Astrocyte (in vitro differentiated cells and primary cell): ENCODE measurements at regions not wholly inside any gene's neighbourhood (a gene's known extent, or its start where the extent isn't known, plus 50 kb on each side); places are given as distances from the start of the nearest gene placed in this dataset.

Experiments used
- DNase-seq: peaks from one replicate; pipeline ENCODE4 v3.0.0-alpha.2; 2010; ENCODE audit warnings: low read depth
- FAIRE-seq: peaks from 2 replicates; lab custom pipeline; 2011; peaks lifted over from hg19 to GRCh38; lab: Jason Lieb, UNC
- H2AFZ ChIP-seq: 2 replicates; pipeline ENCODE4 v1.6.0; 2012; ENCODE audit warnings: low read depth, low read length, inconsistent platforms
- H3K27ac ChIP-seq: 2 replicates; pipeline ENCODE4 v1.5.1; 2011; ENCODE audit warnings: low read depth, low read length, inconsistent platforms
- H3K27me3 ChIP-seq: 2 replicates; pipeline ENCODE4 v1.6.0; 2011; ENCODE audit warnings: low read length, inconsistent platforms; ENCODE audit not compliant: insufficient read depth
- H3K36me3 ChIP-seq: 2 replicates; pipeline ENCODE4 v1.5.1; 2011; ENCODE audit warnings: low read length, inconsistent platforms; ENCODE audit not compliant: insufficient read depth
- H3K4me1 ChIP-seq: 2 replicates; pipeline ENCODE4 v1.5.1; 2011; ENCODE audit warnings: low read length, inconsistent platforms; ENCODE audit not compliant: insufficient read depth
- H3K4me2 ChIP-seq: 2 replicates; pipeline ENCODE4 v1.6.0; 2012; ENCODE audit warnings: low read length, inconsistent platforms
- H3K4me3 ChIP-seq: 2 replicates; pipeline ENCODE4 v1.5.1; 2011; ENCODE audit warnings: low read depth, mild to moderate bottlenecking, low read length, inconsistent platforms; ENCODE audit not compliant: insufficient read depth
- H3K79me2 ChIP-seq: 2 replicates; pipeline ENCODE4 v1.6.0; 2012; ENCODE audit warnings: mild to moderate bottlenecking, low read length, inconsistent platforms; ENCODE audit not compliant: insufficient read depth
- H3K9ac ChIP-seq: 2 replicates; pipeline ENCODE4 v1.6.0; 2012; ENCODE audit warnings: mild to moderate bottlenecking, low read length, inconsistent platforms
- H3K9me3 ChIP-seq: 2 replicates; pipeline ENCODE4 v1.5.1; 2012; ENCODE audit warnings: low read depth, mild to moderate bottlenecking, low read length, inconsistent platforms; ENCODE audit not compliant: insufficient read depth
- H4K20me1 ChIP-seq: 2 replicates; pipeline ENCODE4 v1.6.0; 2012; ENCODE audit warnings: low read length, inconsistent platforms; ENCODE audit not compliant: insufficient read depth
- H3K27ac Mint-ChIP-seq: one replicate; pipeline ENCODE4 v1.8.0; 2021; ENCODE audit warnings: mild to moderate bottlenecking, mixed read lengths; ENCODE audit not compliant: unreplicated experiment
- H3K27me3 Mint-ChIP-seq: one replicate; pipeline ENCODE4 v1.8.0; 2021; ENCODE audit warnings: low read depth, mixed read lengths; ENCODE audit not compliant: unreplicated experiment
- H3K36me3 Mint-ChIP-seq: one replicate; pipeline ENCODE4 v1.8.0; 2021; ENCODE audit warnings: low read depth, mixed read lengths; ENCODE audit not compliant: unreplicated experiment
- H3K4me1 Mint-ChIP-seq: one replicate; pipeline ENCODE4 v1.8.0; 2021; ENCODE audit warnings: low read depth, mixed read lengths; ENCODE audit not compliant: unreplicated experiment
- H3K4me3 Mint-ChIP-seq: one replicate; pipeline ENCODE4 v1.8.0; 2021; ENCODE audit warnings: mild to moderate bottlenecking, moderate library complexity, mixed read lengths; ENCODE audit not compliant: unreplicated experiment
- H3K9me3 Mint-ChIP-seq: one replicate; pipeline ENCODE4 v1.8.0; 2021; ENCODE audit warnings: mild to moderate bottlenecking, mixed read lengths; ENCODE audit not compliant: unreplicated experiment
- CTCF ChIP-seq: IDR thresholded peaks from 2 replicates; pipeline ENCODE4 v1.5.1; 2011; ENCODE audit warnings: low read depth, mild to moderate bottlenecking, inconsistent platforms, low read length, moderate library complexity; ENCODE audit not compliant: insufficient read depth
- EZH2 ChIP-seq: IDR thresholded peaks from 2 replicates; pipeline ENCODE4 v1.6.1; 2012; ENCODE audit warnings: mild to moderate bottlenecking, low read length, inconsistent platforms; ENCODE audit not compliant: insufficient read depth

- H3K9me3 Mint-ChIP-seq, result no peaks in the 10 kb centered on the region
- Histone ChIP-seq H4K20me1 (peaks cover 6% of the 10 kb centered on the region), H3K9ac (no peak overlapping the region), H3K4me1 (no peaks in the 10 kb centered on the region), H3K4me2 (no peak overlapping the region), H3K4me3 (no peak overlapping the region), H3K36me3 (peaks cover 9% of the 10 kb centered on the region), H3K27me3 (no peaks in the 10 kb centered on the region), H3K9me3 (no peaks in the 10 kb centered on the region), H2AFZ (no peak overlapping the region), H3K27ac (no peak overlapping the region), H3K79me2 (no peaks in the 10 kb centered on the region)
- H3K4me1 Mint-ChIP-seq, result peaks cover 6% of the 10 kb centered on the region
- no peaks in the 10 kb centered on the region for H3K27me3 Mint-ChIP-seq
- FAIRE-seq (no peak), DNase-seq (no peak)
- TF ChIP-seq EZH2 (no peak), CTCF (no peak)
- H3K4me3 Mint-ChIP-seq, result no peak overlapping the region
- no peak overlapping the region for H3K27ac Mint-ChIP-seq
- peaks cover 23% of the 10 kb centered on the region for H3K36me3 Mint-ChIP-seq
These were observed 119.0 kb downstream of the BCL2L11 start for GRCh38 chr2:111239581-111240249.

GRCh38 chr2:111243295-111243694, 122.6 kb downstream of the BCL2L11 start:
- H3K4me2 ChIP-seq, result no peak overlapping the region
- no peak overlapping the region for H3K27ac ChIP-seq
- H3K27ac Mint-ChIP-seq, result no peak overlapping the region
- peaks cover 20% of the 10 kb centered on the region for H3K36me3 Mint-ChIP-seq
- H3K27me3 Mint-ChIP-seq, result no peaks in the 10 kb centered on the region
- no peaks in the 10 kb centered on the region for H3K4me1 Mint-ChIP-seq
- no peaks in the 10 kb centered on the region for H3K9me3 ChIP-seq
- peaks cover 16% of the 10 kb centered on the region for H3K36me3 ChIP-seq
- H3K9ac ChIP-seq, result no peak overlapping the region
- H3K27me3 ChIP-seq, result no peaks in the 10 kb centered on the region
- no peak overlapping the region for H2AFZ ChIP-seq
- no peaks in the 10 kb centered on the region for H3K9me3 Mint-ChIP-seq
- H4K20me1 ChIP-seq, result peaks cover 4% of the 10 kb centered on the region
- H3K79me2 ChIP-seq, result no peaks in the 10 kb centered on the region
- H3K4me3 Mint-ChIP-seq, result no peak overlapping the region
- no peak overlapping the region for H3K4me3 ChIP-seq
- no peaks in the 10 kb centered on the region for H3K4me1 ChIP-seq
- no peak for TF ChIP-seq EZH2
- no peak for TF ChIP-seq CTCF
- DNase-seq (no peak), FAIRE-seq (no peak)

GRCh38 chr2:111244864-111245263, 124.2 kb downstream of the BCL2L11 start:
- FAIRE-seq, result no peak
- H3K9me3 Mint-ChIP-seq, result no peaks in the 10 kb centered on the region
- no peak for DNase-seq

More at GRCh38 chr2:111244864-111245263, 124.2 kb downstream of the BCL2L11 start:
- no peak overlapping the region for H3K4me2 ChIP-seq
- no peak overlapping the region for H3K9ac ChIP-seq
- H4K20me1 ChIP-seq, result peaks cover 7% of the 10 kb centered on the region
- H3K79me2 ChIP-seq, result peaks cover 3% of the 10 kb centered on the region
- H3K36me3 Mint-ChIP-seq, result peaks cover 9% of the 10 kb centered on the region
- TF ChIP-seq CTCF (no peak), EZH2 (no peak)
- H3K36me3 ChIP-seq, result peaks cover 8% of the 10 kb centered on the region
- H3K27ac ChIP-seq, result no peak overlapping the region
- no peaks in the 10 kb centered on the region for H3K9me3 ChIP-seq
- H3K27me3 ChIP-seq, result no peaks in the 10 kb centered on the region
- no peak overlapping the region for H3K4me3 ChIP-seq
- H3K27ac Mint-ChIP-seq, result no peak overlapping the region
- H3K4me3 Mint-ChIP-seq, result no peak overlapping the region
- no peaks in the 10 kb centered on the region for H3K27me3 Mint-ChIP-seq
- H3K4me1 Mint-ChIP-seq, result no peaks in the 10 kb centered on the region
- H3K4me1 ChIP-seq, result no peaks in the 10 kb centered on the region
- no peak overlapping the region for H2AFZ ChIP-seq
